Loucy (cell line): ENCODE measurements at regions not wholly inside any gene's neighbourhood (a gene's known extent, or its start where the extent isn't known, plus 50 kb on each side); places are given as distances from the start of the nearest gene placed in this dataset.

Source experiments
- H2AFZ ChIP-seq: fragments of 200-600 bp; sonication (generic); 2 replicates; pipeline ENCODE4 v1.6.0; 2016; ENCODE audit warnings: antibody characterized with exemption, mild to moderate bottlenecking, low read length, moderate library complexity
- H3F3A ChIP-seq: fragments of 200-600 bp; 2 replicates; pipeline ENCODE4 v1.6.0; 2016; ENCODE audit warnings: antibody characterized with exemption, low read depth, mild to moderate bottlenecking
- H3K27me3 ChIP-seq: fragments of 200-600 bp; sonication (generic); 2 replicates; pipeline ENCODE4 v1.6.1; 2014; ENCODE audit warnings: low read length, mild to moderate bottlenecking; ENCODE audit not compliant: insufficient read depth, poor library complexity, severe bottlenecking
- H3K36me3 ChIP-seq: fragments of 200-600 bp; sonication (generic); 2 replicates; pipeline ENCODE4 v1.6.1; 2016; ENCODE audit warnings: low read length; ENCODE audit not compliant: insufficient read depth
- H3K4me1 ChIP-seq: fragments of 200-600 bp; sonication (generic); 2 replicates; pipeline ENCODE4 v1.5.1; 2014; ENCODE audit warnings: low read length, mild to moderate bottlenecking; ENCODE audit not compliant: insufficient read depth, poor library complexity, severe bottlenecking
- H3K4me2 ChIP-seq: fragments of 200-600 bp; sonication (generic); 2 replicates; pipeline ENCODE4 v1.6.0; 2014; ENCODE audit warnings: antibody characterized with exemption, low read length, low read depth, mild to moderate bottlenecking; ENCODE audit not compliant: poor library complexity, severe bottlenecking
- H3K4me3 ChIP-seq: fragments of 200-600 bp; sonication (generic); 2 replicates; pipeline ENCODE4 v1.5.1; 2014; ENCODE audit warnings: low read length, mild to moderate bottlenecking, mixed read lengths; ENCODE audit not compliant: poor library complexity, severe bottlenecking
- H3K79me2 ChIP-seq: fragments of 200-600 bp; sonication (generic); 2 replicates; pipeline ENCODE4 v1.6.1; 2014; ENCODE audit warnings: low read length; ENCODE audit not compliant: insufficient read depth
- H3K9ac ChIP-seq: fragments of 200-600 bp; sonication (generic); 2 replicates; pipeline ENCODE4 v1.6.0; 2014; ENCODE audit warnings: mild to moderate bottlenecking, low read depth, low read length, moderate library complexity; ENCODE audit not compliant: poor library complexity, severe bottlenecking
- H3K9me2 ChIP-seq: fragments of 200-600 bp; sonication (generic); replicated peaks from 2 replicates; pipeline ENCODE4 v1.6.1; 2016; ENCODE audit warnings: low read depth, low read length, mixed read lengths
- H3K9me3 ChIP-seq: fragments of 200-600 bp; sonication (generic); 2 replicates; pipeline ENCODE4 v1.6.1; 2014; ENCODE audit warnings: mild to moderate bottlenecking, antibody characterized with exemption, low read length, low read depth; ENCODE audit not compliant: insufficient read depth
- H4K20me1 ChIP-seq: fragments of 200-600 bp; sonication (generic); 2 replicates; pipeline ENCODE4 v1.6.0; 2014; ENCODE audit warnings: antibody characterized with exemption, low read length, mild to moderate bottlenecking; ENCODE audit not compliant: insufficient read depth, poor library complexity, severe bottlenecking
- CTCF ChIP-seq: fragments of 200-600 bp; sonication (generic); conservative IDR thresholded peaks from 2 replicates; pipeline ENCODE4 v1.5.1; 2014; ENCODE audit warnings: mild to moderate bottlenecking, antibody characterized with exemption, low read length
- EZH2phosphoT487 ChIP-seq: fragments of 200-600 bp; IDR thresholded peaks from 2 replicates; pipeline ENCODE4 v1.6.1; 2018; ENCODE audit warnings: antibody characterized with exemption, mild to moderate bottlenecking, moderate library complexity, borderline replicate concordance

GRCh38 chr7:8357536-8357935 lies 75.9 kb upstream of the NXPH1 start:
- no peaks in the 10 kb centered on the region for H3K4me1 ChIP-seq
- H4K20me1 ChIP-seq: no peaks in the 10 kb centered on the region
- no peak overlapping the region for H3K4me2 ChIP-seq
- H3K9me2 ChIP-seq: no peaks in the 10 kb centered on the region
- H3K9me3 ChIP-seq: peaks cover 2% of the 10 kb centered on the region; the same call in 1 of the 2 replicates
- no peaks in the 10 kb centered on the region for H3K36me3 ChIP-seq
- no peak overlapping the region for H3K4me3 ChIP-seq
- H3K9ac ChIP-seq: no peak overlapping the region
- TF ChIP-seq EZH2phosphoT487 (no peak), CTCF (no peak)
- H2AFZ ChIP-seq: no peak overlapping the region
- H3K79me2 ChIP-seq: no peaks in the 10 kb centered on the region
- no peaks in the 10 kb centered on the region for H3F3A ChIP-seq
- H3K27me3 ChIP-seq: no peaks in the 10 kb centered on the region

- Histone ChIP-seq H3K4me3 (no peak overlapping the region), H4K20me1 (no peaks in the 10 kb centered on the region), H3K4me2 (no peak overlapping the region), H3K9me2 (no peaks in the 10 kb centered on the region), H3F3A (no peaks in the 10 kb centered on the region), H3K9ac (no peak overlapping the region), H3K79me2 (no peaks in the 10 kb centered on the region), H3K27me3 (no peaks in the 10 kb centered on the region), H3K36me3 (no peaks in the 10 kb centered on the region), H3K4me1 (peaks cover 8% of the 10 kb centered on the region), H2AFZ (no peak overlapping the region), H3K9me3 (peaks cover 2% of the 10 kb centered on the region; the same call in 1 of the 2 replicates)
- TF ChIP-seq EZH2phosphoT487: no peak
- TF ChIP-seq CTCF: no peak
These were observed 72.8 kb upstream of the NXPH1 start for GRCh38 chr7:8360564-8361153.

- Histone ChIP-seq H3K36me3 (no peaks in the 10 kb centered on the region), H3K9ac (no peak overlapping the region), H4K20me1 (no peaks in the 10 kb centered on the region), H3F3A (no peaks in the 10 kb centered on the region), H3K9me3 (peaks cover 2% of the 10 kb centered on the region; the same call in 1 of the 2 replicates), H2AFZ (peak overlapping the region; percentile 61; the same call in 1 of the 2 replicates), H3K4me3 (no peak overlapping the region), H3K9me2 (no peaks in the 10 kb centered on the region), H3K27me3 (no peaks in the 10 kb centered on the region), H3K79me2 (no peaks in the 10 kb centered on the region), H3K4me1 (peaks cover 8% of the 10 kb centered on the region), H3K4me2 (no peak overlapping the region)
- TF ChIP-seq CTCF: no peak
- no peak for TF ChIP-seq EZH2phosphoT487
These were observed 70.6 kb upstream of the NXPH1 start for GRCh38 chr7:8362723-8363369.
